KMS-11 (cell line): ENCODE measurements at regions not wholly inside any gene's neighbourhood (a gene's known extent, or its start where the extent isn't known, plus 50 kb on each side); places are given as distances from the start of the nearest gene placed in this dataset.

ENCODE experiments used
- H2AFZ ChIP-seq: fragments of 200-600 bp; sonication (generic); 2 replicates; pipeline ENCODE4 v1.6.1; 2016; ENCODE audit warnings: antibody characterized with exemption, mixed run types, low read depth
- H3K27ac ChIP-seq: fragments of 200-600 bp; sonication (generic); 2 replicates; pipeline ENCODE4 v1.6.1; 2016; ENCODE audit warnings: mild to moderate bottlenecking, mixed run types
- H3K27me3 ChIP-seq: fragments of 200-600 bp; sonication (generic); 2 replicates; pipeline ENCODE4 v1.6.1; 2017; ENCODE audit warnings: mild to moderate bottlenecking, low read depth, mixed run types, moderate library complexity; ENCODE audit not compliant: insufficient read depth
- H3K36me3 ChIP-seq: fragments of 200-600 bp; sonication (generic); 2 replicates; pipeline ENCODE4 v1.6.1; 2017; ENCODE audit warnings: mild to moderate bottlenecking, mixed run types; ENCODE audit not compliant: insufficient read depth
- H3K4me1 ChIP-seq: fragments of 200-600 bp; sonication (generic); 2 replicates; pipeline ENCODE4 v1.6.1; 2016; ENCODE audit warnings: mild to moderate bottlenecking, low read depth, mixed run types; ENCODE audit not compliant: poor library complexity, severe bottlenecking
- H3K4me2 ChIP-seq: fragments of 200-600 bp; sonication (generic); 2 replicates; pipeline ENCODE4 v1.7.0; 2016; ENCODE audit warnings: mild to moderate bottlenecking, mixed run types
- H3K4me3 ChIP-seq: fragments of 200-600 bp; sonication (generic); IDR thresholded peaks from 2 replicates; pipeline ENCODE4 v1.6.1; 2017; ENCODE audit warnings: low read depth, low read length, mixed read lengths; ENCODE audit not compliant: insufficient read depth
- H3K79me2 ChIP-seq: fragments of 200-600 bp; sonication (generic); 2 replicates; pipeline ENCODE4 v1.6.1; 2016; ENCODE audit warnings: low read depth, mixed run types; ENCODE audit not compliant: insufficient read depth
- H3K9ac ChIP-seq: fragments of 200-600 bp; sonication (generic); 2 replicates; pipeline ENCODE4 v1.6.1; 2016; ENCODE audit warnings: mild to moderate bottlenecking, mixed run types
- H4K20me1 ChIP-seq: fragments of 200-600 bp; sonication (generic); 2 replicates; pipeline ENCODE4 v1.6.1; 2016; ENCODE audit warnings: mild to moderate bottlenecking, mixed run types; ENCODE audit not compliant: insufficient read depth
- CTCF ChIP-seq: fragments of 200-600 bp; sonication (generic); conservative IDR thresholded peaks from 2 replicates; pipeline ENCODE4 v1.6.1; 2017; ENCODE audit warnings: low read depth, mild to moderate bottlenecking, antibody characterized with exemption, low read length, moderate library complexity, mixed read lengths

GRCh38 chr10:33039181-33039580 is 81.2 kb upstream of the ITGB1 start:
- no peak overlapping the region for H3K27ac ChIP-seq
- no peaks in the 10 kb centered on the region for H3K4me1 ChIP-seq
- H3K27me3 ChIP-seq = no peaks in the 10 kb centered on the region
- no peaks in the 10 kb centered on the region for H3K36me3 ChIP-seq
- H4K20me1 ChIP-seq = no peaks in the 10 kb centered on the region
- no peak overlapping the region for H3K9ac ChIP-seq
- no peak overlapping the region for H3K4me2 ChIP-seq
- no peak overlapping the region for H3K4me3 ChIP-seq
- H3K79me2 ChIP-seq = no peaks in the 10 kb centered on the region
- no peak overlapping the region for H2AFZ ChIP-seq
- TF ChIP-seq CTCF = no peak

GRCh38 chr10:33038672-33039071 is 80.6 kb upstream of the ITGB1 start:
- no peak for TF ChIP-seq CTCF
- no peak overlapping the region for H3K4me3 ChIP-seq
- H3K4me1 ChIP-seq = no peaks in the 10 kb centered on the region
- no peaks in the 10 kb centered on the region for H3K27me3 ChIP-seq
- H3K79me2 ChIP-seq = no peaks in the 10 kb centered on the region
- H3K9ac ChIP-seq = no peak overlapping the region
- no peak overlapping the region for H2AFZ ChIP-seq
- H3K4me2 ChIP-seq = no peak overlapping the region
- no peak overlapping the region for H3K27ac ChIP-seq
- no peaks in the 10 kb centered on the region for H3K36me3 ChIP-seq
- no peaks in the 10 kb centered on the region for H4K20me1 ChIP-seq

- Histone ChIP-seq H3K27me3 (no peaks in the 10 kb centered on the region), H3K4me3 (no peak overlapping the region), H2AFZ (no peak overlapping the region), H3K36me3 (no peaks in the 10 kb centered on the region), H3K79me2 (no peaks in the 10 kb centered on the region), H3K27ac (no peak overlapping the region), H3K4me2 (no peak overlapping the region), H3K4me1 (no peaks in the 10 kb centered on the region), H3K9ac (no peak overlapping the region), H4K20me1 (no peaks in the 10 kb centered on the region)
- no peak for TF ChIP-seq CTCF
These were observed 79.7 kb upstream of the ITGB1 start for GRCh38 chr10:33037726-33038125.

GRCh38 chr10:33036670-33037069 is 78.6 kb upstream of the ITGB1 start:
- Histone ChIP-seq H3K4me1 (no peaks in the 10 kb centered on the region), H3K27ac (no peak overlapping the region), H2AFZ (no peak overlapping the region), H3K4me2 (no peak overlapping the region), H3K9ac (no peak overlapping the region), H3K4me3 (no peak overlapping the region), H3K27me3 (no peaks in the 10 kb centered on the region), H4K20me1 (no peaks in the 10 kb centered on the region), H3K36me3 (no peaks in the 10 kb centered on the region), H3K79me2 (no peaks in the 10 kb centered on the region)
- no peak for TF ChIP-seq CTCF

- Histone ChIP-seq H3K36me3 (no peaks in the 10 kb centered on the region), H3K27ac (no peak overlapping the region), H2AFZ (no peak overlapping the region), H4K20me1 (no peaks in the 10 kb centered on the region), H3K79me2 (no peaks in the 10 kb centered on the region), H3K9ac (no peak overlapping the region), H3K27me3 (no peaks in the 10 kb centered on the region), H3K4me3 (no peak overlapping the region), H3K4me1 (no peaks in the 10 kb centered on the region), H3K4me2 (no peak overlapping the region)
- no peak for TF ChIP-seq CTCF
These were observed 77.4 kb upstream of the ITGB1 start for GRCh38 chr10:33035411-33035810.
